IMR-90 (cell line): ENCODE measurements at regions not wholly inside any gene's neighbourhood (a gene's known extent, or its start where the extent isn't known, plus 50 kb on each side); places are given as distances from the start of the nearest gene placed in this dataset.

Experiments used
- ATAC-seq: fragments of 200-7000 bp; cut with Tn5 transposase; 2 replicates; pipeline ENCODE4 v1.9.1; 2020; ENCODE audit warnings: low read depth, mild to moderate bottlenecking, moderate library complexity
- BruUV-seq: library from RNA; stranded (reverse); fragments of 400-500 nt; replicated peaks from 2 replicates; lab custom pipeline; 2021; lab: Mats Ljungman, UMichigan
- CTCF ChIA-PET: fragments of 300-600 bp; formaldehyde crosslinking; extraction: SDS; loops from one replicate; lab custom pipeline; 2021; ENCODE audit warnings: antibody characterized with exemption; lab: Yijun Ruan, JAX
- POLR2A ChIA-PET: fragments of 300-600 bp; sonication (Branson Sonifier 250); formaldehyde crosslinking; loops from one replicate; lab custom pipeline; 2022; ENCODE audit warnings: antibody characterized with exemption; ENCODE audit not compliant: unreplicated experiment; lab: Charles Lee
- DNase-seq: peaks from one replicate; pipeline ENCODE4 v3.0.0; 2013
- H2AFZ ChIP-seq: replicated peaks from 2 replicates; pipeline ENCODE3; 2013; ENCODE audit warnings: low read length, mild to moderate bottlenecking; ENCODE audit not compliant: poor library complexity
- H2AK5ac ChIP-seq: 2 replicates; pipeline ENCODE4 v1.6.1; 2013; ENCODE audit warnings: low read depth, low read length, inconsistent platforms
- H2AK9ac ChIP-seq: replicated peaks from 2 replicates; pipeline ENCODE3; 2013; ENCODE audit warnings: mild to moderate bottlenecking, low read depth, low read length, moderate library complexity; ENCODE audit not compliant: poor library complexity
- H2BK120ac ChIP-seq: 2 replicates; pipeline ENCODE4 v1.6.1; 2013; ENCODE audit warnings: low read depth, low read length, inconsistent platforms
- H2BK15ac ChIP-seq: 3 replicates; pipeline ENCODE4 v1.6.1; 2013; ENCODE audit warnings: low read depth, low read length, inconsistent platforms
- H2BK20ac ChIP-seq: 2 replicates; pipeline ENCODE4 v1.6.1; 2013; ENCODE audit warnings: low read depth, mild to moderate bottlenecking, inconsistent platforms, low read length, moderate library complexity
- H2BK5ac ChIP-seq: 2 replicates; pipeline ENCODE4 v1.6.1; 2013; ENCODE audit warnings: mild to moderate bottlenecking, low read depth, low read length, inconsistent platforms; ENCODE audit not compliant: poor library complexity, severe bottlenecking
- H3K14ac ChIP-seq: replicated peaks from 2 replicates; pipeline ENCODE4 v1.6.1; 2013; ENCODE audit warnings: low read depth, low read length, inconsistent platforms
- H3K18ac ChIP-seq: 2 replicates; pipeline ENCODE4 v1.6.1; 2013; ENCODE audit warnings: low read depth, low read length, control low read depth
- H3K23ac ChIP-seq: 2 replicates; pipeline ENCODE4 v1.6.1; 2013; ENCODE audit warnings: low read depth, low read length, inconsistent platforms
- H3K27ac ChIP-seq: 2 replicates; pipeline ENCODE4 v1.5.1; 2013; ENCODE audit warnings: mild to moderate bottlenecking, control low read depth, low read length; ENCODE audit not compliant: insufficient read depth
- H3K27me3 ChIP-seq: 2 replicates; pipeline ENCODE4 v1.6.1; 2013; ENCODE audit warnings: low read length; ENCODE audit not compliant: control insufficient read depth, insufficient read depth
- H3K36me3 ChIP-seq: 2 replicates; pipeline ENCODE4 v1.6.1; 2013; ENCODE audit warnings: low read length, mixed read lengths; ENCODE audit not compliant: control insufficient read depth, insufficient read depth
- H3K4ac ChIP-seq: 2 replicates; pipeline ENCODE4 v1.6.1; 2013; ENCODE audit warnings: low read depth, low read length, inconsistent platforms
- H3K4me1 ChIP-seq: 2 replicates; pipeline ENCODE4 v1.6.1; 2013; ENCODE audit warnings: low read length, mixed read lengths; ENCODE audit not compliant: control insufficient read depth, insufficient read depth
- H3K4me2 ChIP-seq: 2 replicates; pipeline ENCODE4 v1.6.1; 2013; ENCODE audit warnings: low read depth, mild to moderate bottlenecking, control low read depth, low read length, moderate library complexity
- H3K4me3 ChIP-seq: 2 replicates; pipeline ENCODE4 v1.5.1; 2013; ENCODE audit warnings: low read depth, mild to moderate bottlenecking, control low read depth, low read length, moderate library complexity; ENCODE audit not compliant: insufficient read depth
- H3K56ac ChIP-seq: 2 replicates; pipeline ENCODE4 v1.6.1; 2013; ENCODE audit warnings: low read length, inconsistent platforms; ENCODE audit not compliant: insufficient read depth; ENCODE audit errors: extremely low read depth
- H3K79me1 ChIP-seq, 2 experiments: 2 replicates each; pipeline ENCODE4 v1.6.1; 2013; ENCODE audit warnings: low read length in 2 of 2, inconsistent platforms in 1 of 2, low read depth in 1 of 2
- H3K9ac ChIP-seq: 2 replicates; pipeline ENCODE4 v1.6.1; 2013; ENCODE audit warnings: low read depth, low read length, control low read depth
- H3K9me1 ChIP-seq: 2 replicates; pipeline ENCODE4 v1.6.1; 2013; ENCODE audit warnings: low read length, inconsistent platforms; ENCODE audit not compliant: insufficient read depth
- H3K9me3 ChIP-seq: 2 replicates; pipeline ENCODE4 v1.6.1; 2013; ENCODE audit warnings: low read length; ENCODE audit not compliant: control insufficient read depth, insufficient read depth
- H4K20me1 ChIP-seq: 2 replicates; pipeline ENCODE4 v1.6.1; 2013; ENCODE audit warnings: low read length, inconsistent platforms; ENCODE audit not compliant: insufficient read depth
- H4K5ac ChIP-seq: 2 replicates; pipeline ENCODE4 v1.6.1; 2013; ENCODE audit warnings: mild to moderate bottlenecking, low read depth, low read length, control low read depth
- H4K8ac ChIP-seq, 2 experiments: 2 replicates each; pipeline ENCODE4 v1.6.1; 2013; ENCODE audit warnings: low read depth in 2 of 2, low read length in 2 of 2, control low read depth in 1 of 2, inconsistent platforms in 1 of 2
- H4K91ac ChIP-seq: 2 replicates; pipeline ENCODE4 v1.6.1; 2013; ENCODE audit warnings: low read depth, low read length, inconsistent platforms; ENCODE audit not compliant: insufficient read depth
- BHLHE40 ChIP-seq: fragments of 150-350 bp; IDR thresholded peaks from 2 replicates; pipeline ENCODE4 v1.6.1; 2016; ENCODE audit warnings: mild to moderate bottlenecking, low read depth, low read length
- CEBPB ChIP-seq: IDR thresholded peaks from 2 replicates; pipeline ENCODE4 v1.6.1; 2012; ENCODE audit warnings: low read depth, low read length, improper control_type of control experiment
- CHD1 ChIP-seq: IDR thresholded peaks from 2 replicates; pipeline ENCODE4 v1.6.1; 2012; ENCODE audit warnings: low read depth, low read length, improper control_type of control experiment
- FOS ChIP-seq: fragments of 150-350 bp; IDR thresholded peaks from 2 replicates; pipeline ENCODE4 v1.6.1; 2016; ENCODE audit warnings: low read depth, low read length
- MAZ ChIP-seq: IDR thresholded peaks from 2 replicates; pipeline ENCODE4 v1.6.1; 2012; ENCODE audit warnings: low read depth, mild to moderate bottlenecking, low read length, improper control_type of control experiment, moderate library complexity, borderline replicate concordance
- RAD21 ChIP-seq: IDR thresholded peaks from 2 replicates; pipeline ENCODE4 v1.6.1; 2012; ENCODE audit warnings: low read length, improper control_type of control experiment
- RCOR1 ChIP-seq: IDR thresholded peaks from 2 replicates; pipeline ENCODE4 v1.6.1; 2012; ENCODE audit warnings: mild to moderate bottlenecking, low read length, improper control_type of control experiment; ENCODE audit not compliant: insufficient replicate concordance
- WGBS, 2 experiments: methylation state at CpG; one replicate each; pipeline versions ENCODE4 v1.1.5 to v1.1.7; 2013; ENCODE audit warnings: missing lambda C conversion rate in 2 of 2; ENCODE audit not compliant: insufficient read length in 1 of 2; ENCODE audit errors: extremely low coverage in 2 of 2; 5-methylcytosine and 5-hydroxymethylcytosine counted together
- dilution Hi-C: fragments of 300-500 bp; cut with HindIII; formaldehyde crosslinking; loops from one replicate; pipeline ENCODE4 v1.14.3; 2018; ENCODE audit warnings: low sequenced_read_pairs; ENCODE audit not compliant: unreplicated experiment
- in situ Hi-C: fragments of 300-500 bp; cut with MboI; formaldehyde crosslinking; loops from 3 replicates; pipeline ENCODE4 v1.14.3; 2019; ENCODE audit warnings: low sequenced_read_pairs, inconsistent platforms, mixed read lengths
- intact Hi-C: fragments of 100-400 bp; cut with micrococcal nuclease; formaldehyde crosslinking; loops from 2 replicates; pipeline ENCODE4 v1.10.0; 2022
- TF ChIP-seq, protein P1 (sequence below): fragments of 150-350 bp; IDR thresholded peaks from 2 replicates; pipeline ENCODE4 v1.6.1; 2016; ENCODE audit warnings: low read depth, mild to moderate bottlenecking, low read length, moderate library complexity, borderline replicate concordance

DNA sequence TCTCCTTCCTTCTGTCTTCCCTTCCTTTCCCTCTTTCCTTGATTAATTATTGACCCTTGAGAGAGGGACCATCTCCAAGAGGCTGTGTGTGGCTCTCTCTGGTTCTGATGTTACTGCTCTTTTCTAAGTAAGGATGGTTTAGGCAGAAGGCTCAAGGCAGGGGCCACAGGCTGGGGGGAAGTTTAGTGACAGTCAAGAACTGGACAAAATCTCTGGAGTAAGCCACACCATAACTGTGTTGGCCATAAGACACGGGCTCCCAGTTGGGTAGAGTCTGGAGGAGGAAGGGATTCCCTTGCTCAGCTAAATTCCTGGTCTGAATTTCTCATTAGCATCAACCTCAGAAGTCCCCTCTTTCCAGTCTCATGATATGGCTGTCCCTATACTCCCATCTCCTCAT, 74.7 kb downstream of the BUD13 start:
- no peak overlapping the region for H3K18ac ChIP-seq
- H2AK9ac ChIP-seq = no peak overlapping the region
- no peak overlapping the region for H3K4me2 ChIP-seq
- no peak overlapping the region for H4K5ac ChIP-seq
- no peaks in the 10 kb centered on the region for H3K4me1 ChIP-seq
- no peak overlapping the region for H4K91ac ChIP-seq
- H4K20me1 ChIP-seq = no peaks in the 10 kb centered on the region; the same call in 1 of the 2 replicates
- no TSS peak for BruUV-seq
- no peak overlapping the region for H2BK20ac ChIP-seq
- H3K4ac ChIP-seq = no peak overlapping the region
- no peaks in the 10 kb centered on the region for H3K9me3 ChIP-seq
- H3K9me1 ChIP-seq = no peaks in the 10 kb centered on the region
- no peak for ATAC-seq
- H3K79me1 ChIP-seq = no peaks in the 10 kb centered on the region
- peaks cover 13% of the 10 kb centered on the region; the same call in 1 of the 2 replicates for H3K27me3 ChIP-seq
- H2BK120ac ChIP-seq = no peak overlapping the region
- no peak overlapping the region for H3K27ac ChIP-seq
- no peak overlapping the region for H3K9ac ChIP-seq
- in situ Hi-C loops (loop anchor here (25.0 kb wide), 1 partner anchor 1361 kb away; no protein-coding TSS in a partner anchor), dilution Hi-C loops (no loop called here), intact Hi-C loops (no loop called here)
- TF ChIP-seq CHD1 (no peak), RCOR1 (no peak), RAD21 (no peak), FOS (no peak), BHLHE40 (no peak), CEBPB (no peak), MAZ (no peak)
- TF ChIP-seq, protein P1, sequence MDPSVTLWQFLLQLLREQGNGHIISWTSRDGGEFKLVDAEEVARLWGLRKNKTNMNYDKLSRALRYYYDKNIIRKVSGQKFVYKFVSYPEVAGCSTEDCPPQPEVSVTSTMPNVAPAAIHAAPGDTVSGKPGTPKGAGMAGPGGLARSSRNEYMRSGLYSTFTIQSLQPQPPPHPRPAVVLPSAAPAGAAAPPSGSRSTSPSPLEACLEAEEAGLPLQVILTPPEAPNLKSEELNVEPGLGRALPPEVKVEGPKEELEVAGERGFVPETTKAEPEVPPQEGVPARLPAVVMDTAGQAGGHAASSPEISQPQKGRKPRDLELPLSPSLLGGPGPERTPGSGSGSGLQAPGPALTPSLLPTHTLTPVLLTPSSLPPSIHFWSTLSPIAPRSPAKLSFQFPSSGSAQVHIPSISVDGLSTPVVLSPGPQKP = no peak
- H2BK5ac ChIP-seq = no peak overlapping the region
- no peak overlapping the region for H4K8ac ChIP-seq
- WGBS, 2 experiments = 0% methylated on average over 1 of the region's 1 CpG; no CpG with 5 or more reads in 1 of the 2 experiments
- CTCF ChIA-PET = no interaction called here
- no peak overlapping the region for H3K4me3 ChIP-seq
- no peak overlapping the region for H2AK5ac ChIP-seq
- H2AFZ ChIP-seq = no peak overlapping the region
- POLR2A ChIA-PET = no interaction called here
- H3K56ac ChIP-seq = no peak overlapping the region
- no peaks in the 10 kb centered on the region for H3K36me3 ChIP-seq
- H3K23ac ChIP-seq = no peak overlapping the region
- no peak overlapping the region for H3K14ac ChIP-seq
- no peak overlapping the region for H2BK15ac ChIP-seq
- DNase-seq = no peak
